Right lobe of liver (tissue), 4 donors: ENCODE measurements at regions not wholly inside any gene's neighbourhood (a gene's known extent, or its start where the extent isn't known, plus 50 kb on each side); places are given as distances from the start of the nearest gene placed in this dataset.

ENCODE experiments used
- POLR2A ChIP-seq: fragments of 450-650 bp; IDR thresholded peaks from one replicate; pipeline ENCODE4 v1.6.1; 2017; ENCODE audit warnings: antibody characterized with exemption, mild to moderate bottlenecking
- TF ChIP-seq, protein P1 (sequence below), 4 donors: fragments of 200-600 bp in 3 of 4; fragments of 450-650 bp in 1 of 4; IDR thresholded peaks; one replicate each; pipeline versions ENCODE4 v1.5.1 to v1.8.0; 2016 to 2022; ENCODE audit warnings: antibody characterized with exemption in 4 of 4, mild to moderate bottlenecking in 2 of 4
- donor health status: DM: no; HTN: no; CAD: no.
- donor health status: DM: no; HTN: no; CAD: no.
- donor health status: DM: no; HTN: yes; CAD: no.

DNA sequence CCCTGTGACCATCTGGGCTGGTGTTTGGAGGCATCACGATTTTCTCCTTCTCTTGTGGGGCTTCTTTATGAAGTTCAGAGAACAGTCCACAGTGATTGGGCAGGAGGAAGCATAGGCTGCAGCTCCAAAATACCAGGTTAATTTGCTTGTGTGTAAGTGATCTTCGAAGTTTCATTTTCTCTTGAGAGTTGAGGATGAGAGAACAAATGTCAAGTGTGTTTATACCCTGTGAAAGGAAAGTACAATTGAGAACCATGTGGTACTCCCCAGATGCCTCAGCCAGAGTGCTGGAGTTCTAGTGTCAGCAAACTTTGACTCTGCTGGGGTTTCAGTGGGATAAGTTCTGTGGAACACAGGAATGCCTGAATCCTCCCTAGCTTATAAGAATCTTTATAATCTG, 357.1 kb upstream of the CFAP20DC start:
- TF ChIP-seq, protein P1, sequence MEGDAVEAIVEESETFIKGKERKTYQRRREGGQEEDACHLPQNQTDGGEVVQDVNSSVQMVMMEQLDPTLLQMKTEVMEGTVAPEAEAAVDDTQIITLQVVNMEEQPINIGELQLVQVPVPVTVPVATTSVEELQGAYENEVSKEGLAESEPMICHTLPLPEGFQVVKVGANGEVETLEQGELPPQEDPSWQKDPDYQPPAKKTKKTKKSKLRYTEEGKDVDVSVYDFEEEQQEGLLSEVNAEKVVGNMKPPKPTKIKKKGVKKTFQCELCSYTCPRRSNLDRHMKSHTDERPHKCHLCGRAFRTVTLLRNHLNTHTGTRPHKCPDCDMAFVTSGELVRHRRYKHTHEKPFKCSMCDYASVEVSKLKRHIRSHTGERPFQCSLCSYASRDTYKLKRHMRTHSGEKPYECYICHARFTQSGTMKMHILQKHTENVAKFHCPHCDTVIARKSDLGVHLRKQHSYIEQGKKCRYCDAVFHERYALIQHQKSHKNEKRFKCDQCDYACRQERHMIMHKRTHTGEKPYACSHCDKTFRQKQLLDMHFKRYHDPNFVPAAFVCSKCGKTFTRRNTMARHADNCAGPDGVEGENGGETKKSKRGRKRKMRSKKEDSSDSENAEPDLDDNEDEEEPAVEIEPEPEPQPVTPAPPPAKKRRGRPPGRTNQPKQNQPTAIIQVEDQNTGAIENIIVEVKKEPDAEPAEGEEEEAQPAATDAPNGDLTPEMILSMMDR (IDR thresholded peaks at IDR 0.05), result no peak
- TF ChIP-seq POLR2A, result no peak
